ENCODE measurements at regions not wholly inside any gene's neighbourhood (a gene's known extent, or its start where the extent isn't known, plus 50 kb on each side); places are given as distances from the start of the nearest gene placed in this dataset.

DNA sequence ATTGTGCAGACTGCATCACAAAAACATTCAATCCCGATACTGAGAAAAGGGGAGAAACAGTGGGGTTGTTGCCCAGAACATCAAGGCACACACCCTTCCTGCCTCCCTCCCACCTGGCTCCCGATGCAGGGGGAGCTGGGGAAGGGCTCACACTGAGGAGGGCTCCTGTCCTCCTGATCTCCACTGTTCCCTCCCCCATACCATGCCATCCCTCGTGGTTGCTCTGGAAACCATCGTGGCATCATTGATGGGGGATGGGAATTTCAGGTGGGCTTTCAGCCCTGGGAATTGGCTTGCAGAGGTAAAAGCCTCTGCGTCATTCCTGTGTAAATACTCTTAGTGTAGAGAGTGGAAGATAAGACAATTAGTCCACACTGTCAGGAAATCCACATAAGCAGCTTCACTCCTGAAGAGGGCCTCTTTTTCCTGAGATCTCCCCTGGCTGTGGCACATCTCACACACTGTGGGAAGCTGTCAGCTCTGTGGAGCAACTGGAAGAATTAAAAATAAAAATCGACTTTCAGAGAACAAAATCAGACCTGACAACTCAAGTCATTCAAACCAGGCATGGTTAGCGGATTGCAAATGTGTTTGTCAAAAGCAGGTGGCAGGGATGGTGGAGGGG, 176.0 kb downstream of the CHST1 start:
- TF ChIP-seq SUZ12 (IDR thresholded peaks at IDR 0.05; ENCODE audit: extremely low read depth, insufficient read depth, insufficient read length) (no peak), YY1 (IDR thresholded peaks at IDR 0.05; ENCODE audit: insufficient read depth, insufficient read length) (no peak), ZNF274 (IDR thresholded peaks at IDR 0.05; ENCODE audit: low read depth, low read length) (no peak)

All from NT2/D1 (cell line).